ENCODE measurements at regions not wholly inside any gene's neighbourhood (a gene's known extent, or its start where the extent isn't known, plus 50 kb on each side); places are given as distances from the start of the nearest gene placed in this dataset.

DNA sequence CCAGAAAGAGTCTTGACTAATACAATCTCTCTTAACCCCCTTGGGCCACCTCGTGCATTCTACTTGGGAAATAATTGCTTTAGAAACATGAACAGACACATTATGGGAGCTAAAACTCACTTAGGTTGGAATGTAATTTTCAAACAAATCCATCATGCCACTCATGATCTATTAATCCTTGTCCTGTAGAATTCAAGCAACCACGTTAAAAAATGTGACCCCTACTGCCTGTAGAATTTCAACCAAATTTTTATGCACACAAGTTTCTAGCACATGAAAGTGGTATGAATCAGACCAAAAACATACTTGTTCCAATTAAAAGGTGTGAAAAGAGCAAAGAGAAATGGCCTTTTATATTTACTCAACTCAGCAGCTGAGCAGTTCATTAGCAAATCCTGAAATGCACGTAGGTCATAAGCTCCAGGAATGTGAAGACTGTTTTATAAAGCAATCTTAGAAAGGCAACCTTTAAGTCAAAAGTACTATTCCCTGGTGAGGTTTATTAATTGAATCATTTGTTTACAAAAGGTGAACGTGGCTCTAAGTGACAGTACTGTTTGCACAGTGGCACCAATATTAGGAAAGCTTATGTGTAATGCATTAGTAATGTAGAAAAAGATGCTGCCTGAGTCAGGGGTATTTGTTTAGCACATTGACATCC lies 459.4 kb upstream of the UBE2E3 start:
- 0 out of 3 replicates have a peak overlapping the region, but pooled peaks have one; percentile 91 for H2BK15ac ChIP-seq (ENCODE audit: low read depth, low read length)
- H2AK9ac ChIP-seq (replicated peaks; ENCODE audit: low read depth, low read length, poor library complexity), result no peak overlapping the region
- no peaks in the 10 kb centered on the region for H3K36me3 ChIP-seq (ENCODE audit: control insufficient read depth, insufficient read depth, low read length)
- CTCF ChIA-PET, result interaction anchor here (1.4 to 1.6 kb wide), 2 partner anchors 203 to 937 kb away, joined by 4 to 5 read pairs; no protein-coding TSS in a partner anchor
- intact Hi-C loops (cut with micrococcal nuclease) (loop anchor here (2.0 to 5.0 kb wide), 2 partner anchors 460 to 531 kb away; partner anchors contain the start of gene UBE2E3), in situ Hi-C loops (cut with MboI; ENCODE audit: low sequenced_read_pairs) (no loop called here), dilution Hi-C loops (cut with HindIII; ENCODE audit: low sequenced_read_pairs, unreplicated experiment) (no loop called here)
- H3K14ac ChIP-seq (replicated peaks; ENCODE audit: low read depth, low read length), result no peak overlapping the region
- no peak overlapping the region for H3K9ac ChIP-seq (ENCODE audit: low read depth, low read length)
- peak overlapping the region in 1 of 2 experiments; percentile 26; a peak in 1 of 4 replicates for H4K8ac ChIP-seq (ENCODE audit: low read depth in 2 of 2, low read length in 2 of 2)
- no peaks in the 10 kb centered on the region for H3K79me1 ChIP-seq (ENCODE audit: low read depth in 1 of 2, low read length in 2 of 2)
- no peak overlapping the region for H3K23ac ChIP-seq (ENCODE audit: low read depth, low read length)
- 0% methylated on average over 1 of the region's 4 CpGs; no CpG with 5 or more reads in 1 of the 2 experiments for WGBS, 2 experiments (ENCODE audit: extremely low coverage in 2 of 2, insufficient read length in 1 of 2)
- H4K5ac ChIP-seq (ENCODE audit: low read depth, low read length), result no peak overlapping the region
- peak overlapping the region; percentile 79; the same call in 1 of the 2 replicates for H2BK120ac ChIP-seq (ENCODE audit: low read depth, low read length)
- POLR2A ChIA-PET (ENCODE audit: unreplicated experiment), result no interaction called here
- H4K91ac ChIP-seq (ENCODE audit: insufficient read depth, low read depth, low read length), result no peak overlapping the region
- no peaks in the 10 kb centered on the region for H3K27me3 ChIP-seq (ENCODE audit: control insufficient read depth, insufficient read depth, low read length)
- peak overlapping the region; percentile 67; the same call in 1 of the 2 replicates for H2BK20ac ChIP-seq (ENCODE audit: low read depth, low read length)
- no peak overlapping the region; the same call in 1 of the 2 replicates for H3K4ac ChIP-seq (ENCODE audit: low read depth, low read length)
- BruUV-seq (replicated peaks), result no TSS peak
- H3K18ac ChIP-seq (ENCODE audit: low read depth, low read length), result no peak overlapping the region
- H3K27ac ChIP-seq (ENCODE audit: insufficient read depth, low read length), result no peak overlapping the region
- no peak overlapping the region for H3K56ac ChIP-seq (ENCODE audit: extremely low read depth, insufficient read depth, low read length)
- H4K20me1 ChIP-seq (ENCODE audit: insufficient read depth, low read length), result no peaks in the 10 kb centered on the region
- no peak overlapping the region for H2AFZ ChIP-seq (replicated peaks; ENCODE audit: low read length, poor library complexity)
- H3K4me1 ChIP-seq (ENCODE audit: control insufficient read depth, insufficient read depth, low read length), result peaks cover 8% of the 10 kb centered on the region
- no peak for ATAC-seq (ENCODE audit: low read depth)
- no peak overlapping the region for H2AK5ac ChIP-seq (ENCODE audit: low read depth, low read length)
- H3K4me3 ChIP-seq (ENCODE audit: insufficient read depth, low read depth, low read length), result no peak overlapping the region
- 0 out of 2 replicates have a peak, but pooled peaks cover 3% of the 10 kb centered on the region for H3K9me1 ChIP-seq (ENCODE audit: insufficient read depth, low read length)
- peak; percentile 54; the same call in 1 of the 2 replicates for TF ChIP-seq FOS (IDR thresholded peaks at IDR 0.05; ENCODE audit: low read depth, low read length)
- TF ChIP-seq POLR2A (IDR thresholded peaks at IDR 0.05; ENCODE audit: low read depth, low read length), result no peak
- TF ChIP-seq, protein P1, sequence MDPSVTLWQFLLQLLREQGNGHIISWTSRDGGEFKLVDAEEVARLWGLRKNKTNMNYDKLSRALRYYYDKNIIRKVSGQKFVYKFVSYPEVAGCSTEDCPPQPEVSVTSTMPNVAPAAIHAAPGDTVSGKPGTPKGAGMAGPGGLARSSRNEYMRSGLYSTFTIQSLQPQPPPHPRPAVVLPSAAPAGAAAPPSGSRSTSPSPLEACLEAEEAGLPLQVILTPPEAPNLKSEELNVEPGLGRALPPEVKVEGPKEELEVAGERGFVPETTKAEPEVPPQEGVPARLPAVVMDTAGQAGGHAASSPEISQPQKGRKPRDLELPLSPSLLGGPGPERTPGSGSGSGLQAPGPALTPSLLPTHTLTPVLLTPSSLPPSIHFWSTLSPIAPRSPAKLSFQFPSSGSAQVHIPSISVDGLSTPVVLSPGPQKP (IDR thresholded peaks at IDR 0.05; ENCODE audit: borderline replicate concordance, low read depth, low read length), result no peak
- no peak for TF ChIP-seq SMC3 (IDR thresholded peaks at IDR 0.05; ENCODE audit: low read depth, low read length)
- no peak for TF ChIP-seq RFX5 (IDR thresholded peaks at IDR 0.05; ENCODE audit: low read depth, low read length)
- TF ChIP-seq BHLHE40 (IDR thresholded peaks at IDR 0.05; ENCODE audit: low read depth, low read length), result peak; percentile 50
- no peak for TF ChIP-seq MXI1 (IDR thresholded peaks at IDR 0.05; ENCODE audit: borderline replicate concordance, low read depth, low read length)
- no peak for TF ChIP-seq RAD21 (IDR thresholded peaks at IDR 0.05; ENCODE audit: low read length)
- peak; percentile 63; the same call in 1 of the 2 replicates for TF ChIP-seq CEBPB (IDR thresholded peaks at IDR 0.05; ENCODE audit: low read depth, low read length)
- TF ChIP-seq, protein P2, sequence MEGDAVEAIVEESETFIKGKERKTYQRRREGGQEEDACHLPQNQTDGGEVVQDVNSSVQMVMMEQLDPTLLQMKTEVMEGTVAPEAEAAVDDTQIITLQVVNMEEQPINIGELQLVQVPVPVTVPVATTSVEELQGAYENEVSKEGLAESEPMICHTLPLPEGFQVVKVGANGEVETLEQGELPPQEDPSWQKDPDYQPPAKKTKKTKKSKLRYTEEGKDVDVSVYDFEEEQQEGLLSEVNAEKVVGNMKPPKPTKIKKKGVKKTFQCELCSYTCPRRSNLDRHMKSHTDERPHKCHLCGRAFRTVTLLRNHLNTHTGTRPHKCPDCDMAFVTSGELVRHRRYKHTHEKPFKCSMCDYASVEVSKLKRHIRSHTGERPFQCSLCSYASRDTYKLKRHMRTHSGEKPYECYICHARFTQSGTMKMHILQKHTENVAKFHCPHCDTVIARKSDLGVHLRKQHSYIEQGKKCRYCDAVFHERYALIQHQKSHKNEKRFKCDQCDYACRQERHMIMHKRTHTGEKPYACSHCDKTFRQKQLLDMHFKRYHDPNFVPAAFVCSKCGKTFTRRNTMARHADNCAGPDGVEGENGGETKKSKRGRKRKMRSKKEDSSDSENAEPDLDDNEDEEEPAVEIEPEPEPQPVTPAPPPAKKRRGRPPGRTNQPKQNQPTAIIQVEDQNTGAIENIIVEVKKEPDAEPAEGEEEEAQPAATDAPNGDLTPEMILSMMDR (conservative IDR thresholded peaks at IDR 0.05; ENCODE audit: low read depth, low read length), result no peak
- DNase-seq, result peak; percentile 65
- peak overlapping the region; percentile 10; the same call in 1 of the 2 replicates for H3K4me2 ChIP-seq (ENCODE audit: low read depth, low read length)
- no peak overlapping the region for H2BK5ac ChIP-seq (ENCODE audit: low read depth, low read length, poor library complexity, severe bottlenecking)
- H3K9me3 ChIP-seq (ENCODE audit: control insufficient read depth, insufficient read depth, low read length), result no peaks in the 10 kb centered on the region
